GM23248 (cell line): ENCODE measurements at regions not wholly inside any gene's neighbourhood (a gene's known extent, or its start where the extent isn't known, plus 50 kb on each side); places are given as distances from the start of the nearest gene placed in this dataset.

Source experiments
- EZH2 ChIP-seq: fragments of 200-600 bp; sonication (generic); IDR thresholded peaks from 2 replicates; pipeline ENCODE4 v1.6.1; 2018; ENCODE audit warnings: antibody characterized with exemption, mild to moderate bottlenecking; ENCODE audit not compliant: insufficient read depth, poor library complexity, severe bottlenecking
- EZH2phosphoT487 ChIP-seq: fragments of 200-600 bp; sonication (generic); IDR thresholded peaks from 2 replicates; pipeline ENCODE4 v1.6.1; 2018; ENCODE audit warnings: antibody characterized with exemption, moderate library complexity, mild to moderate bottlenecking, low read depth; ENCODE audit not compliant: insufficient read depth

DNA sequence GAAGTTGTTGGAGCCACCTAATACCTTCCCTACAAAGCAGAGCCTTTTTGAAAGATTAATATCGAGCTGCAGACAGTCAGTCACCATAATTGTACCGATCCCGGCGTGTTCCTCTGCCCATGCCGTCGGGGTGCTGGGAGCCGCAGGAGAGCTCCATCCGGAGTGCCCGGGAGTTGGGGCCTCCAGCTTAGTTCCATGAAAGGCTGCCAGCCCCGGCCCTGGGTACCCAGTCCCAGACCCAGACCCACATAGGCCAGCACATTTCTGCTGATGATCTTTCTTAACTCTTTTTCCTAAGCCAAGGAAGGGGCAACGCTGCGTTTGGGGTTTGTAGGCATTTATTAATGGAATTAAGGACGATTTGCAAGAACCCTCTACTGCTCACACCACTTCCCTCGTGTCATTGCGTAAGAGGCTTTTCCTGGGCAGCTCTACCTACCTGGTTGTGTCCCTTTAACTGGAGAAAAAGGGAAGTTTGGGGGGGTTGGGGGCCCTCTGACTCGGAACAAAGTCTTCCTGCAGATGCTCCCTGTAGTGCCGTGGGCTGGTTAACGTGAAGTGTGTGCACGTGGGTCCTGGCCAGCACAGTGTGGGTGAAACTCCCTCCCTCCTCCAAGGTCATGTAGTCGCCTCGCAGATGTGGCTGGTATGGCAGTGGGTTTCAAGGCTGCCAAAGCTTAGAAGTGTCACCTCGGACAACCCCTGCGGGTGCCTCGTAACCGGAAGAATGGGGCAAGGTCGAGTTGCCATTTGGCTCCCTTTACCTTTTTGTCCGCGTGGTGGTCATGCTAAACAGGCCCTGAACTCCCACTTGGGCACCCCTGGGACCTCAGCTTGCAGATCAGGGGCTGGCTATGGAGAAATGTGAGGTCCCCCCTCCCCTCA is 54.3 kb upstream of the APCDD1L start:
- TF ChIP-seq EZH2 (no peak), EZH2phosphoT487 (no peak)
